GM19372 (cell line): ENCODE measurements at regions not wholly inside any gene's neighbourhood (a gene's known extent, or its start where the extent isn't known, plus 50 kb on each side); places are given as distances from the start of the nearest gene placed in this dataset.
"Not testable (repeated sequence)": the region's sequence is repeated elsewhere in the genome, so short reads cannot be mapped to it uniquely, and the experiment has no call there.

Source experiments
- ATAC-seq: cut with Tn5 transposase; IDR thresholded peaks from one replicate; pipeline ENCODE4 v1.9.1; 2021; ENCODE audit warnings: mild to moderate bottlenecking, low read depth, moderate library complexity; ENCODE audit not compliant: unreplicated experiment

- ATAC-seq, result no peak
These were observed 178.0 kb downstream of the FOXG1 start for GRCh38 chr14:28944605-28945004.

GRCh38 chr14:28946267-28946666 lies 179.7 kb downstream of the FOXG1 start:
- no peak for ATAC-seq

- ATAC-seq, result no peak
These were observed 182.9 kb downstream of the FOXG1 start for GRCh38 chr14:28949503-28949902.

GRCh38 chr14:28952161-28952560 lies 185.6 kb downstream of the FOXG1 start:
- no peak for ATAC-seq

- ATAC-seq, result no peak
These were observed 186.1 kb downstream of the FOXG1 start for GRCh38 chr14:28952666-28953065.

- ATAC-seq, result no peak
These were observed 187.4 kb downstream of the FOXG1 start for GRCh38 chr14:28953973-28954372.

- ATAC-seq, result peak; percentile 83
These were observed 200.0 kb downstream of the FOXG1 start for GRCh38 chr14:28966416-28967233.

- no peak for ATAC-seq
These were observed 208.5 kb downstream of the FOXG1 start for GRCh38 chr14:28975084-28975483.

- no peak for ATAC-seq
These were observed 215.6 kb downstream of the FOXG1 start for GRCh38 chr14:28982228-28982627.

GRCh38 chr14:28983279-28983678 lies 216.7 kb downstream of the FOXG1 start:
- ATAC-seq, result no peak

GRCh38 chr14:28987516-28987915 lies 220.9 kb downstream of the FOXG1 start:
- no peak for ATAC-seq

GRCh38 chr14:28997196-28997595 lies 230.6 kb downstream of the FOXG1 start:
- not testable (repeated sequence) for ATAC-seq

GRCh38 chr14:28999656-29000055 lies 233.1 kb downstream of the FOXG1 start:
- no peak for ATAC-seq

GRCh38 chr14:29005647-29006046 lies 239.1 kb downstream of the FOXG1 start:
- no peak for ATAC-seq

- no peak for ATAC-seq
These were observed 241.4 kb downstream of the FOXG1 start for GRCh38 chr14:29007990-29008389.

- ATAC-seq, result no peak
These were observed 249.7 kb downstream of the FOXG1 start for GRCh38 chr14:29016050-29016900.

- not testable (repeated sequence) for ATAC-seq
These were observed 256.9 kb downstream of the FOXG1 start for GRCh38 chr14:29023505-29023904.

- not testable (repeated sequence) for ATAC-seq
These were observed 260.9 kb downstream of the FOXG1 start for GRCh38 chr14:29027441-29027840.

- not testable (repeated sequence) for ATAC-seq
These were observed 261.5 kb downstream of the FOXG1 start for GRCh38 chr14:29027941-29028705.

GRCh38 chr14:29028973-29029582 lies 262.5 kb downstream of the FOXG1 start:
- no peak for ATAC-seq
